GM12878 (cell line): ENCODE measurements at regions not wholly inside any gene's neighbourhood (a gene's known extent, or its start where the extent isn't known, plus 50 kb on each side); places are given as distances from the start of the nearest gene placed in this dataset.

Source experiments
- ATAC-seq: fragments of 200-7000 bp; cut with Tn5 transposase; 3 replicates; pipeline ENCODE4 v1.9.1; 2020; ENCODE audit warnings: mild to moderate bottlenecking, moderate library complexity
- BruUV-seq: library from RNA; stranded (reverse); fragments of 400-500 nt; replicated peaks from 2 replicates; lab custom pipeline; 2021; lab: Mats Ljungman, UMichigan
- CTCF ChIA-PET: fragments of 300-600 bp; sonication (Branson Sonifier 250); formaldehyde crosslinking; extraction: SDS; loops from one replicate; lab custom pipeline; 2021; ENCODE audit warnings: inconsistent platforms; lab: Yijun Ruan, JAX
- POLR2A ChIA-PET: fragments of 350-600 bp; formaldehyde crosslinking; extraction: SDS; loops from one replicate; lab custom pipeline; 2021; ENCODE audit warnings: inconsistent platforms; lab: Charles Lee
- RAD21 ChIA-PET: fragments of 300-600 bp; sonication (Branson Sonifier 250); formaldehyde crosslinking; loops from one replicate; lab custom pipeline; 2023; ENCODE audit warnings: antibody characterized with exemption; ENCODE audit not compliant: unreplicated experiment; lab: Charles Lee
- SMC1A ChIA-PET: fragments of 300-600 bp; sonication (Branson Sonifier 250); formaldehyde crosslinking; loops from one replicate; lab custom pipeline; 2023; ENCODE audit not compliant: unreplicated experiment, uncharacterized antibody; lab: Charles Lee
- DNase-seq: peaks from one replicate; pipeline ENCODE4 v3.0.0-alpha.2; 2011; ENCODE audit warnings: low read depth, low spot score
- FAIRE-seq: peaks from 3 replicates; lab custom pipeline; 2011; peaks lifted over from hg19 to GRCh38; lab: Jason Lieb, UNC
- H2AFZ ChIP-seq: 2 replicates; pipeline ENCODE4 v1.6.0; 2011; ENCODE audit warnings: low read depth, low read length, control low read depth; ENCODE audit not compliant: control insufficient read depth
- H3K27ac ChIP-seq: 2 replicates; pipeline ENCODE4 v1.5.1; 2011; ENCODE audit warnings: control low read depth; ENCODE audit not compliant: control insufficient read depth, insufficient read depth
- H3K27me3 ChIP-seq, 2 experiments: replicated peaks in 1 of 2; 2 replicates each; pipeline versions ENCODE4 v1.6.0 to v1.6.1; 2011; ENCODE audit warnings: low read length in 1 of 2; ENCODE audit not compliant: control insufficient read depth in 2 of 2, insufficient read depth in 2 of 2
- H3K36me3 ChIP-seq, 2 experiments: 2 replicates each; pipeline ENCODE4 v1.5.1; 2011; ENCODE audit warnings: low read length in 1 of 2; ENCODE audit not compliant: control insufficient read depth in 2 of 2, insufficient read depth in 2 of 2
- H3K4me1 ChIP-seq: 2 replicates; pipeline ENCODE4 v1.6.1; 2011; ENCODE audit warnings: mild to moderate bottlenecking, low read length, moderate library complexity, mixed read lengths; ENCODE audit not compliant: control insufficient read depth, insufficient read depth
- H3K4me2 ChIP-seq: 2 replicates; pipeline ENCODE4 v1.6.0; 2011; ENCODE audit warnings: control low read depth; ENCODE audit not compliant: control insufficient read depth, insufficient read depth
- H3K4me3 ChIP-seq: fragments of 200-600 bp; sonication (generic); 2 replicates; pipeline ENCODE4 v1.5.1; 2016
- H3K79me2 ChIP-seq: 2 replicates; pipeline ENCODE4 v1.6.0; 2011; ENCODE audit warnings: low read length; ENCODE audit not compliant: control insufficient read depth, insufficient read depth
- H3K9ac ChIP-seq: 2 replicates; pipeline ENCODE4 v1.8.0; 2011; ENCODE audit warnings: low read length, control low read depth, mixed read lengths; ENCODE audit not compliant: control insufficient read depth, insufficient read depth
- H3K9me3 ChIP-seq: replicated peaks from 3 replicates; pipeline ENCODE4 v1.5.1; 2011; ENCODE audit warnings: mild to moderate bottlenecking, low read length; ENCODE audit not compliant: control insufficient read depth, insufficient read depth
- H4K20me1 ChIP-seq: 2 replicates; pipeline ENCODE4 v1.6.0; 2011; ENCODE audit not compliant: control insufficient read depth, insufficient read depth
- CBX5 ChIP-seq: sonication (generic); IDR thresholded peaks from 2 replicates; pipeline ENCODE4 v1.6.1; 2016; ENCODE audit warnings: low read depth, moderate library complexity, mild to moderate bottlenecking, inconsistent platforms
- CREB1 ChIP-seq: IDR thresholded peaks from 2 replicates; pipeline ENCODE4 v1.6.1; 2012; ENCODE audit warnings: low read depth, mild to moderate bottlenecking, inconsistent platforms
- MTA3 ChIP-seq: IDR thresholded peaks from 2 replicates; pipeline ENCODE4 v1.6.1; 2012; ENCODE audit warnings: low read length, inconsistent platforms, borderline replicate concordance
- POLR2AphosphoS5 ChIP-seq: IDR thresholded peaks from 2 replicates; pipeline ENCODE4 v1.6.1; 2011; ENCODE audit warnings: mild to moderate bottlenecking, low read length, inconsistent platforms
- RB1 ChIP-seq: fragments of 450-650 bp; formaldehyde crosslinking; IDR thresholded peaks from 2 replicates; pipeline ENCODE4 v1.6.1; 2017; ENCODE audit warnings: mild to moderate bottlenecking, borderline replicate concordance
- SREBF2 ChIP-seq: IDR thresholded peaks from 2 replicates; pipeline ENCODE4 v1.6.1; 2012; ENCODE audit warnings: mild to moderate bottlenecking, low read length
- TCF12 ChIP-seq: IDR thresholded peaks from 2 replicates; pipeline ENCODE4 v1.6.1; 2011; ENCODE audit warnings: low read depth, mild to moderate bottlenecking, low read length
- WGBS: methylation state at CpG from one replicate; pipeline ENCODE4 v1.1.6; 2016; ENCODE audit warnings: low lambda C conversion rate; ENCODE audit not compliant: insufficient replicate concordance, insufficient coverage; ENCODE audit errors: missing lambda C conversion rate; 5-methylcytosine and 5-hydroxymethylcytosine counted together
- in situ Hi-C: fragments of 300-500 bp; cut with MboI; formaldehyde crosslinking; loops from 9 replicates; pipeline ENCODE4 v1.14.3; 2018; ENCODE audit warnings: mixed read lengths
- intact Hi-C: fragments of 100-400 bp; cut with micrococcal nuclease; formaldehyde crosslinking; loops from one replicate; pipeline ENCODE4 v1.14.2; 2022; ENCODE audit not compliant: unreplicated experiment
- TF ChIP-seq, protein P1 (sequence below): fragments of 450-650 bp; IDR thresholded peaks from 2 replicates; pipeline ENCODE4 v1.6.1; 2017; ENCODE audit warnings: borderline replicate concordance
- TF ChIP-seq, protein P2 (sequence below): fragments of 450-650 bp; IDR thresholded peaks from 2 replicates; pipeline ENCODE4 v1.6.1; 2016; ENCODE audit warnings: mild to moderate bottlenecking

DNA sequence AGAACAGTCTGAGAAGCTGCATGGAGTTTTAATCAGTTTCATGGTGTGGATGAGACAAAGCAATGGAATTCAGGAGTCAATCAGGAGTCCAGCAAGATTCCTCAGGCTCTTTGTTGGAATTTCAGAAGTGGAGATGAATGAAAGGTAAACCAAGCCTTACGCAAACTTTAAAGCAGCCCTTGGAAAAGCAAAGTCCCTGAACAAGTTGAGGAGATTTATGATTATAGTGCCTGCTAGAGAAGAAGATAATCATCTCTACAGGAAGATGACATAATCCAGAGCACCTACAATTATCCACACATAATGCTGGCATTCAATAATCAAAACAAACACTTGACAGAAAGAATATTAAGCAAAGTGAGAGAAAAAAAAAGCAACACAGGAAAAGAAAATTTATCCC, 1380.1 kb upstream of the NUDT12 start:
- ATAC-seq (no peak), FAIRE-seq (no peak)
- ChIA-PET SMC1A (no interaction called here), POLR2A (no interaction called here), CTCF (interaction anchor here (0.6 kb wide), 1 partner anchor 182 kb away, joined by 3 read pairs; no protein-coding TSS in a partner anchor), RAD21 (no interaction called here)
- no peaks in the 10 kb centered on the region for H3K79me2 ChIP-seq
- in situ Hi-C loops, result no loop called here
- no peaks in the 10 kb centered on the region for H3K36me3 ChIP-seq
- 85% methylated on average over 1 of the region's 1 CpG for WGBS
- H2AFZ ChIP-seq, result no peak overlapping the region
- H3K27me3 ChIP-seq, result no peaks in the 10 kb centered on the region
- no peaks in the 10 kb centered on the region for H3K9me3 ChIP-seq
- H3K27ac ChIP-seq, result no peak overlapping the region
- TF ChIP-seq CREB1 (no peak), CBX5 (no peak), MTA3 (no peak), POLR2AphosphoS5 (no peak), RB1 (no peak), SREBF2 (no peak), TCF12 (no peak)
- TF ChIP-seq, protein P1, sequence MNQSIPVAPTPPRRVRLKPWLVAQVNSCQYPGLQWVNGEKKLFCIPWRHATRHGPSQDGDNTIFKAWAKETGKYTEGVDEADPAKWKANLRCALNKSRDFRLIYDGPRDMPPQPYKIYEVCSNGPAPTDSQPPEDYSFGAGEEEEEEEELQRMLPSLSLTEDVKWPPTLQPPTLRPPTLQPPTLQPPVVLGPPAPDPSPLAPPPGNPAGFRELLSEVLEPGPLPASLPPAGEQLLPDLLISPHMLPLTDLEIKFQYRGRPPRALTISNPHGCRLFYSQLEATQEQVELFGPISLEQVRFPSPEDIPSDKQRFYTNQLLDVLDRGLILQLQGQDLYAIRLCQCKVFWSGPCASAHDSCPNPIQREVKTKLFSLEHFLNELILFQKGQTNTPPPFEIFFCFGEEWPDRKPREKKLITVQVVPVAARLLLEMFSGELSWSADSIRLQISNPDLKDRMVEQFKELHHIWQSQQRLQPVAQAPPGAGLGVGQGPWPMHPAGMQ, result no peak
- TF ChIP-seq, protein P2, sequence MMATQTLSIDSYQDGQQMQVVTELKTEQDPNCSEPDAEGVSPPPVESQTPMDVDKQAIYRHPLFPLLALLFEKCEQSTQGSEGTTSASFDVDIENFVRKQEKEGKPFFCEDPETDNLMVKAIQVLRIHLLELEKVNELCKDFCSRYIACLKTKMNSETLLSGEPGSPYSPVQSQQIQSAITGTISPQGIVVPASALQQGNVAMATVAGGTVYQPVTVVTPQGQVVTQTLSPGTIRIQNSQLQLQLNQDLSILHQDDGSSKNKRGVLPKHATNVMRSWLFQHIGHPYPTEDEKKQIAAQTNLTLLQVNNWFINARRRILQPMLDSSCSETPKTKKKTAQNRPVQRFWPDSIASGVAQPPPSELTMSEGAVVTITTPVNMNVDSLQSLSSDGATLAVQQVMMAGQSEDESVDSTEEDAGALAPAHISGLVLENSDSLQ, result no peak
- TF ChIP-seq, all 136 proteins: peak for 0
- no peak overlapping the region for H3K4me2 ChIP-seq
- no peaks in the 10 kb centered on the region for H4K20me1 ChIP-seq
- no peaks in the 10 kb centered on the region for H3K4me1 ChIP-seq
- BruUV-seq, result no TSS peak
- intact Hi-C loops, result no loop called here
- H3K4me3 ChIP-seq, result no peak overlapping the region
- H3K9ac ChIP-seq, result no peak overlapping the region
- no peak for DNase-seq
